ENCODE measurements at regions not wholly inside any gene's neighbourhood (a gene's known extent, or its start where the extent isn't known, plus 50 kb on each side); places are given as distances from the start of the nearest gene placed in this dataset.

DNA sequence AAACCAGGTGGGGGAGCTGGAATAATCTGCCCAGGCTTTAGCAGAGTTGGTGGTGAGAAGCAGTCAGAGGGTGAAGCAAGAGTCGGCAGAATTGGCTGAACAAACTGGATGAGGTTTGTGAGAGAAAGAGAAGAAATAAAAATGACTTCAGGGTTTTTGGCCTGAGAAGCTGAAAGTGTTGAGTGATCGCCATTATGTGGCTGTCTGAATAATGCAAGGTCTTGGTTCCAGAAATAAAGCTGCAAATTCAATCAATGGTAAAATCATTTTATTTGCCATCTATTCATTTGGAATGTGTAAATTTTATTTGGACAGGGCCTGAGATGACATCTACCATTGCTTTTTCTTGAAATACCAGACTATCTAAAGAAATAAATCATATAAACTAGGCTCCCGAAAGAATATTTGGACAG is 50.4 kb upstream of the DAB2 start:
- DNase-seq (ENCODE audit: low read depth), result no peak
